Ureter (tissue), 1 donor: ENCODE measurements at regions not wholly inside any gene's neighbourhood (a gene's known extent, or its start where the extent isn't known, plus 50 kb on each side); places are given as distances from the start of the nearest gene placed in this dataset.
A peak's percentile ranks its signal among the peaks of the same experiment; 100 is the strongest.
"Not testable (repeated sequence)": the region's sequence is repeated elsewhere in the genome, so short reads cannot be mapped to it uniquely, and the experiment has no call there.

Source experiments
- DNase-seq: peaks from one replicate; pipeline ENCODE4 v3.0.0-alpha.2; 2020; ENCODE audit warnings: low spot score
- donor health status: DM: yes; HTN: yes; CAD: no.

DNA sequence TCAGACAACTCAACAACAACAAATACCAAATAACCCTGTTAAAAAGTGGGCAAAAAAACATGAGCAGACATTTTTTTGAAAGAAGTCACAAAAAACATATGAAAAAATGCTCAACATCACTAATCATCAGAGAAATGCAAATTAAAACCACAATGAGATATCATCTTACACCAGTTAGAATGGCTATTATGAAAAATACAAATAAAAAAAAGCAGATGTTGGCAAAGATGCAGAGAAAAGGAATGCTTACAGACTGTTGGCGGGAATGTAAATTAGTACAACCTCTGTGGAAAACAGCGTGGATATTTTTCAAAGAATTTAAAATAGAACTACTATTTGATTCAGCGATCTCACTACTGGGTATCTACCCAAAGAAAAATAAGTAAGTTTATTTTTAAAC lies 114.0 kb downstream of the SLC38A4 start:
- no peak for DNase-seq

DNA sequence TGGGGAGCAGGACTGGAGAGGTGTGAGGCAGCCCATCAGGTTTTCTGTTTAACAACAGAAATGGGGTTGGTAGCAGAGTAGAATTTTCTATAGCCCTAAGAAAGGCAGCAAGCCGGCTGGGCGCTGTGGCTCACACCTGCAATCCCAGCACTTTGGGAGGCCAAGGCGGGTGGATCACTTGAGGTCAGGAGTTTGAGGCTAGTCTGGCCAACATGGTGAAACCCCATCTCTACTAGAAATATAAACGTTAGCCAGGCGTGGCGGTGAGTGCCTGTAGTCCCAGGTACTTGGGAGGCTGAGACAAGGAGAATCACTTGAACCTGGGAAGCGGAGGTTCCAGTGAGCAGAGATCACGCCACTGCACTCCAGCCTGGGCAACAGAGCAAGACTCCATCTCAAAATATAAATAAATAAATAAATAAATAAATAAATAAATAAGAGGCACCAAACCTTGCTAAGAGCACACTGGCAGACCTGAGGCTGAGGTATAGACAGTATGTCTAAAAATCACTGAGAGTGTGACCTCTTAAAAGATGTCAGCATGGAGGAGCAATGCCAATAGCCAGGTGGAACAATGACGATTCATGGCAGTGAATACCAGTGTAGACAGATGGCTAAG lies 115.6 kb downstream of the SLC38A4 start:
- no peak for DNase-seq

DNA sequence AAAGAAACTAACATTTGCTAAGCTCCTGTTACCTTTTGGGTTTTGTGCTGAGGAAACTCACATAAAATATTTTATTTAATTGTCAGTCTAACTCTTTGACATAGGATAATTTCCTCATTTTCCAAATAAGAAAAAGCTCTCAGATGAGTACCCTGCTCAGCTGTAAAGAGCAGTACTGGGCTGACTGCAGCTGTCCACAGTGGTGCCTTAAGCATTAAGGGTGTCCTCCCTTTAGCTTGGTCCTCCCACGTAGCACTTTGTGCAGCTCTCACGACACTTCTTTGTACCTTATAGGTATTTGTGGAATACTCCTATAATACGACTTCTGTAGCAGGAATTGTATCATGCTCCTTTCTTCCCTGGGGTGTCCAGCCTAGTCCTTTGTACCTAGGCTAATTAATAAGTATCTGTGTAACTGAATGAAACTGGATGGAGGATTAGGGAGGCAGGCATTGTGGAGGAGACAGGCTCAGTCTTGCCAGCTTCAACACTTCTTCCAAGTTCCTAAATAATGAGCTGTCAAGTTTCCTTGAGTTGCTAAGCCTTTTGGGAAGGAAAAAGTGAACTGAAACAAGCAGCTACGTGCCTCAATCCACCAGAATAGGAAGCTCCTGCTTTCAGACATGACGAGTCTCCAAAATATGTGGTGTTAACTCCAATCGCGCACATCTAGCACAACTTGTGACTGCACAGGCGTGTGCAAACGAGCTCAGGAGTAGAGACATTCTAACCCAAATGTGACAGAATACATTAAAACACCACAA lies 123.0 kb downstream of the SLC38A4 start:
- DNase-seq: peak; percentile 63

DNA sequence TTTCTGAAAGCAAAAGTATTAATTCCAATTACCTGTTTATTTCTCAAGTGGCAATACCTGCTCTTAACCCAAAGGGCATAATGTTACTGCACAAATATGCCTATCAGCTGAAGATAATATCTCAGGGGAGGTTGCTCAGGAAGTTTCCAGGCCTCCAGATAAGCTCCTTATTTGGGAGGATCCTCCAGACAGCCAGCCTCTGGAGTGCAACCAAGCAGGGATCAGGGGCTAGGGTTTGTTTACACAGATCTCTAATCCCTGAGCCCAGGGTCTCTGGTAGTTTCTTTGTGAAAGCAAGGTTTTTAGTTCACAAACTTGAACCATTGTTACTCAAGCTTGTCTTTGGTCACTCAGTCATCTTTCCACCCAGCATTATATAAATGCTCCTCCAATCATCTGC lies 124.4 kb downstream of the SLC38A4 start:
- DNase-seq: no peak

DNA sequence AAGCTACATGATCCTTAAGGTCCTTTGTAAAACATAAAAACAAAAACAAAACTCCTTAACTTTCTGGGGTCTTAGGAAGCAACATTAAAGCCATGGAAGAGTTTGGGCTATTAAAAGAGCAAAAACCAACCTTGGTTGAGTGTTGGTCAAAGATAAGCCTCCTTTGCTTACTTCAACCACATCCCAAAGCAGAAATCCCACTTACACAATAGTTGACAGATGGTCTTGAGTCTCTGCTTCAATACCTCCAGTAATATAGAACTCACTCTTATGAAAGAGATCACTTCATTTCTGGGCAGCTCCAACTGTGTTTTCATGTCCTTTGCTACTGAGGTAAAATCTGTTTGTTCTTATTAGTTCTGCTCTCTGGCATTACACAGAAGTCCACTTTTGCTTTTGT lies 125.8 kb downstream of the SLC38A4 start:
- no peak for DNase-seq

DNA sequence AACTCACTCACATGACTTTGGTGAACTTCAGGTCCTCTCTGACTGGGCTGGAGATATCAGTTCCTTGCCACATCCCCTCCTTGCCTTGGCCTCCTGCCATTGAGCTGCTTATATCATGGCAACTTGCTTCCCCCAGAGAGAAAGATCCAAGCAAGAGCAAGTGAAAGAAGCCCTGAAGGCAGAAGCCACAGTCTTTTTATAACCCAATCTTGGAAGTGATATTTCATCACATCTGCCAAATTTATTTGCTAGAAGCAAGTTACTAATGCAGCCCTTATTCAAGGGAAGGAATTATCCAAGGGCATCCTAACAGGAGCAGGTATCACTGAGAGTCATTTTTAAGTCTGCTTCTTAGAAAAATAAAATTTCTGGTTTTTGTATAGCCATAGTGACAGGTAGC lies 127.8 kb downstream of the SLC38A4 start:
- DNase-seq: no peak

DNA sequence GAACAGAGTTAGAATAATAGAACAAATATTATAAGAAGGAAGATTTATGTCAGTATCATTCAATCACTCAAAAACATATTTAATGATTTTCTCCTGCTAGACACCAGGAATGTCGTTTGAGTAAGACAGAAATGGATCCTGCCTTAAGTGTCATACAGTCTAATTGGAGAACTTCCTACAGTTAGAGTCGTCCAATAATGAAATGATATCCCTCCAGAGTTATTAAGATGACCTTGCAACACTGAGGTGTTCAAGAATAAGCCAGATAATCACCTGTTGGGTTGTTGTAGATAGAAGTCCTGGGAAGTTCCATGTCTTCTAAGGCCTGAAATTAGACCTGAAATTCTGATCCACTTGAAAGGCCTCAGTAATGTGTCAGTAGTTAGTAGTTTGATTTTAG lies 132.3 kb downstream of the SLC38A4 start:
- DNase-seq: no peak

DNA sequence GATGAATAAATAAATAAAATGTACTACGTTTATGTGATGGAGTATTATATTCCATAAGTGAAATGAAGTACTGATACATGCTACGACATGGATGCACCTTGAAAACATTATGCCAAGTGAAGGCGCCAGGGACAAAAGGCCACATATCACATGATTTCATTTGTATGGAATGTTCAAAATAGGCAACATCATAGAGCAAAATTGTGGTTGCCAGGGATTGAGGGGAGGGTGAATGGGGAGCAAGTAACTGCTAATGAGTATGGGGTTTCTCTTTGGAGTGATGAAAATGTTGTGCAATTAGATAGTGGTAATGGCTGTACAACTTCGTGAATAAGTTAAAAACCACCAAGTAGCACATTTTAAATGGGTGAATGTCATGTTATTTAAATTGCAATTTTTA lies 132.8 kb downstream of the SLC38A4 start:
- DNase-seq: no peak

DNA sequence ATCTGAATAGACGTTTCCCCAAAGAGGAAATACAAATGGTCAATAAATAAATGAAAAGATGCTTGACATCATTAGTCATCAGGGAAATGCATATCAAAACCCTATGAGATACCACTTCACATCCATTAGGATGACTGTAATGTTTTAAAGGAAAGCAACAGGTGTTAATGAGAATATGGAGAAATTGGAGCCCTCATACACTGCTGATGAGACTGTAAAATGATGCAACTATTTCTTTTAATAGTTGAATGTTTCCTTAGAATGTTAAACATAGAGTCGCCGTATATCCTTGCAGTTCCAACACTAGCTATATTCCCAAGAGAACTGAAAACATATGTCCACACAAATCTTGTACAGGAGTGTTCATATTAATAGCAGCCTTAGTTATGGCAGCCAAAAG lies 133.2 kb downstream of the SLC38A4 start:
- DNase-seq: no peak

DNA sequence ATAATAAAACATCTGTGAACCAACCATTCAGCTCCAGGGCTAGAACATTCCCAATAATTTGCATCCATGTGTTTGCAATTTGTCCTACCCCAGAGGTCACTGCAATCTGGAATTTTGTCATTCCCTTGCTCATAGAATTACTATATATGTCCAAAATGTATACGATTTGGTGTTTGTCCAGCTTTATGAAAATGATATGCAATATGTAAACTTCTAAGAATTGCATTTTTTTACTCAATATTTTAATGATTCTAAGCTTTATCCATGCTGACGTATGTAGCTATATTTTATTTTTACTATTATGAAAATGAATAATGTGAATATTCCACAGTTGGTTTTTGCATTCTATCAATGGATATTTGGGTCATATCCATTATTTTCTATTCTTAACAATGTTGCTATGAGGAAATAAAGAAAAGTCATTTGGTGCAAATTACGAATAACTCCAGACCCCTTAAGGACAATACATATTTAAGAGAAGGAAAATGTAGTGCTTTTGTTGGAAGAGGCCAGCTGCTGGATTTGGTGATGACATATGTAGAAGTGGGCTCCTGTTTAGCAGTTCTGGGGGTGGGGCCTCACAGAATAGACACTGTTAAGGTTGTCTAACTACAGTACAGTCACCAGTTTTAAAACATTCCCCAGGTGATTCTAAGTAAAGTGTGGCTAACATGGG lies 139.4 kb downstream of the SLC38A4 start:
- no peak for DNase-seq

DNA sequence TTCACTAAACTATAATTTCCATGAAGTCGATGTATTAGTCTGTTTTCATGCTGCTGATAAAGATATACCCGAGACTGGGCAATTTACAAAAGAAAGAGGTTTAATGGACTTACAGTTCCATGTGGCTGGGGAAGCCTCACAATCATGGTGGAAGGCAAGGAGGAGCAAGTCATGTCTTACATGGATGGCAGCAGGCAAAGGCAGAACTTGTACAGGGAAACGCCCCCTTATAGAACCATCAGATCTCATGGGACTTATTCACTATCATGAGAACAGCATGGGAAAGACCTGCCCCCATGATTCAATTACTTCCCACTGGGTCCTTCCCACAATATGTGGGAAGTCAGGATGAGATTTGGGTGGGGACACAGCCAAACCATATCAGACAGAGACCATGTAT lies 141.6 kb downstream of the SLC38A4 start:
- DNase-seq: not testable (repeated sequence)

DNA sequence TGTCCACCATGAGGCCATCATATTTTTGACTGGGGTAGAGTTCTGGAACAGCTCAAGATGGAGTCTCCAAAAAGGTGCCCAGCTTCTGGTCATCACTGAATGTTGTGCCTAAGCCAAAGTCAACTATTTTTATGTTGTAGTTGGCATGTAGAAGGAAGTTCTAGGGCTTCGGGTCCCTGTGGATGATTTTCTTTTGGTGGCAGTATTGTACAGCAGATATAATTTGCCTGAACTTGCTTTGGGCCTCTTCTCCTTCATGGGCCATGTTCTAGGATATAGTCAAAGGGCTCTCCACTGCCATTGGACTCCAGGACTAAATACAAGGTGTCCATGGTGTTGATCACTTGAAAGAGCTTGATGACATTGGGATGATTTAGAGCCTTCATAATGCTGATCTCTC lies 143.6 kb downstream of the SLC38A4 start:
- DNase-seq: no peak

DNA sequence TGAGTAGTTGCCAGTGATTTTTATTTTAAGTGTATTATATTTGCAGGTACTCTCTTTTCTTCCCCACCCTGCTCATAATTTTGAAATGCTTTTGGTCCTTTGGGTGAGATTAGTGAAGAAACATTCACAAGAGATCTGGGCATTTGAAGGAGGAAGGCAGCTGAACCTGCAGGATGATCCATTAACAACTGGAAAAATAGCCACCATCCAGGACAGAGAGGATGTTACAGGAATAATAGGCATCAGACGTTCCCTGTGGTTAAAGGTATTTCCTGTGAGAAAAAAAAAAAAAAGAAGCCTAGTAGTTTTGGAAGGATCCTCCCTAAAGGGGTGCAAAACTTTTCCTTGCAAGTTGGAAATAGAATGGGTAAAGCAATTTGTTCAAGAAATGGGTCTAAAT lies 145.3 kb downstream of the SLC38A4 start:
- DNase-seq: no peak

DNA sequence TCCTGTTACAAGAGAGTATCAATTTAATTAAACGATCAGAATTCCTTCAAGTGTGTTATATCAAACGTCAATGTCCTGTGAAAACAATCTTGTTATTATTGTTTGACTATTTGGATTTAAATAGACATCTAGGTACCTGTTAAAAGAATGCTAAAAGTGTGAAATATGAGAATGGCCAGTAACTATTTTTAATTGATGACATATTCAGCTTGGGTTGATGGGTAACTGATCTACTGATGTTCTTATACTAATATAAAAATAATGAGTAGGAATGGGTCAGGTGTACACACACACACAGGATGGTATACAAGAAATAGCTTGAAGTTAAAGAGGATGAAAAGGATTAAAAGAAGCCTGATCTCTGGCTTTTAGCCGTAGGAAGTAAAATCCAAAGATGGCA lies 146.0 kb downstream of the SLC38A4 start:
- DNase-seq: no peak

DNA sequence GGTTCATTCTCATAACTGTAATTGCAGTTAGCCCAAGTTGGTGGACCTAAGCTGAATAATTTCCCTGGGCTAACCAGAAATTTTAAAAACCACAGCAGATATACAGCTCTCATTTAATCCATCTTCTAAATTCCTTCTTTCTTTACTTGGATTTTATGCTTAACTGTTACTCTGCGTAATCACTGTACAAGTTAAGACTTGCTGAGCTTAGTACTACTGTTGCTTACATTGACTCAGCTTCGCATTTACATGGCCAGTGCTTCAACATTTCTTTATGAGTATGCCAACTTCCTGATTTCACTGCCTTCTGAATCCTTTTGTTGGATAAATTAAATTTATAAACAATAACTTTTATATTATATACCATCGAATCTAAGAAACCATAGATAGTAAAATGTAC lies 147.4 kb downstream of the SLC38A4 start:
- DNase-seq: no peak

DNA sequence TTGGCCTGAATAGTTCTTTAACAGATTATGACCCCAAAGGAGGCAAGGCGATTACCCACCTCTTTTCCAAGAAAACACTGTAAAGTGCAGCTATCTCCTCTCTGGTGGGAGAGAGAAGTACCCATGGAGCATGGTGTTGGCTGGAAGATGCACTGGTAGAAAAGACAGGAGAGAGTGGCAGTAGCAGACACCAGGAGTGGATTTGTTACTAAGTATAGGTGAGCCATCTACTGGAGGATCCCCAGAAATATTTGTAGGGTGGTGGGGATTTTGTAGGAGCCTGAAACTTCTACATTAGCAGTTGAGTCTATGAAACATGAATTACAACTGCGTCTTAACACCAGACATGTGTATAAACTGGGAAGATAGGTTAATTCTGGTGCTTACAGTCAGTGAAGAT lies 148.0 kb downstream of the SLC38A4 start:
- no peak for DNase-seq

DNA sequence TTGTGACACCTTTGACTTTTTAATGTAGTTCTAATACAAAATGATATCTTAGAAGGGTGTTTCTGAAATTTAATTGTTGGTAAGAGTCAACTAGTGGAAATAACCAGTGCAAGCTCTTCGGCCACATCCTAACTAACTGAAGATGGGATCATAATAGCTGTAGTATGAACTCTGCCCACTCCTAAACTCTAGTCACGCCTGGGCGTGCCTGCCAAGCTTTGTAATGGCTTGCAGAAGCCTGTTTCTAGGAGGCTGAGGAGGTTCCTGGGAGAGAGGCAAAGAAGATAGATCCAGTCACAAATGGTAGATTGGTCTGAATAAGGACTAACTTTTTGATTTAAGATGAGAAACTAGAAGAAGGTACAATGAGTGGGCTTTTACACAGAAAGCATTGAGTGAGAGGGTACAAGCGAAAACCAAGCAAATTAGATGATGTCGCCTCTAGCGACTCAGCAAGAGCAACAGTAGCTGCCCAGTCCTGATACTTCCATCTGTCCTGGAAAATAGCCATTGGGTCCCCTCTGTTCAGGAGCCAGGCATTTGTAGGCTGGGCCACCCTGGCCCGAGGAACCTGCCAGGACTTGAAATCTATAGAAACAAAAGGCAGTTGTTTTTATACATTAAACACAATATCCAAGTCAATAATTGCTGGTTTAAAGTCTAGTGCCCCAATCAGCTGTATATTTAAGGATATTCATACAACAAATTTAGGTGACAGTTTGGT lies 148.8 kb downstream of the SLC38A4 start:
- DNase-seq: no peak

DNA sequence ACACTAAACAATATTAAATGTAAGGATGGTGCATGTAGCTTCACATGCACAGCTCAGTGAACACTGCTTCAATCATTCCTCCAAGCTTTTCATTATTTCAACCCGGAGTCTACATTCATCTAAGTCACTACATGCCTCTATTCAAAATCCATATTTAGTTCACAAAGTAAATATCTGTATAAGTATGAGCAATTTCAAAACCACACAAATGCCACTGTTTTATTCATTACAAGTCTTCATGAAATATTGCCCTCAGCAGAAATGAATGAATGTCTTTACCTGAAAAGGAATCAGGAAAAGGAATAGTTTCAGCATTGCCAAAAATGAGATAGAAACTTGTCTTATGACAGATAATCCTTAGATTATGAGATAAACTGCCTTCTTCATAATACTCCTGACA lies 149.4 kb downstream of the SLC38A4 start:
- no peak for DNase-seq

DNA sequence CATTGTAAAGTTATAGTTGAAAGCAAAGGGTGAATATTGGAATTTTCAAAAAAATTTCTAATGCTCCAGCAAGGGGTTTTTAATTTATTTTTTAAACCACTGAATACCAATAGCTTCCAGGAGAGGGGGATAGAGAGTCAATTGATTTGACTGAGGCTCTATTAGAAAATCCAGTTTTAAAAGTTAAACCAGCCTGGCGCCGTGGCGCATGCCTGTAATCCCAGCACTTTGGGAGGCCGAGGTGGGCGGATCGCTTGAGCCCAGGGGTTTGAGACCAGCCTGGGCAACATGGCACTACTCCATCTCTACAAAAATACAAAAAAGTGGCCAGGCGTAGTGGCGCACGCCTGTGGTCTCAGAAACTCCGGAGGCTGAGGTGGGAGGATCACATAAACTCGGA lies 150.1 kb downstream of the SLC38A4 start:
- DNase-seq: no peak

DNA sequence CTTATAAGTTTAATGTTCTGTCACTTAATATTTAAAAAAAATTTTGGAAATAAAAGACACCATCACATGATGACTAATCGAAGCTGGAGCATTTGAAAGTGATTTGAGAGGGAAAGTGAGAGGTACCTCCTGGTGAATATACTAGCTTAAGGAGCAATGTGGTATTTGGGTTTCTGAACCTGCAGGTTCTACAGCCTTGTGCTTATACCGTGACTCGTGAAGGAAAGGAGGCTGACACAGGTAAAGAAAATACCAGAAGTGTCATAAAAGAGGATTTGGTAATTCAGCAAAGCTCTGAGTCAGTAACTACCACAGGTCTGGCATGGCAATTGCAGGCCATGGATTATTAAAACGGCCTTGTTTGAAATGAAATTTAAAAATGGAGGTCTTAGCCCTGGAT lies 151.0 kb downstream of the SLC38A4 start:
- no peak for DNase-seq

DNA sequence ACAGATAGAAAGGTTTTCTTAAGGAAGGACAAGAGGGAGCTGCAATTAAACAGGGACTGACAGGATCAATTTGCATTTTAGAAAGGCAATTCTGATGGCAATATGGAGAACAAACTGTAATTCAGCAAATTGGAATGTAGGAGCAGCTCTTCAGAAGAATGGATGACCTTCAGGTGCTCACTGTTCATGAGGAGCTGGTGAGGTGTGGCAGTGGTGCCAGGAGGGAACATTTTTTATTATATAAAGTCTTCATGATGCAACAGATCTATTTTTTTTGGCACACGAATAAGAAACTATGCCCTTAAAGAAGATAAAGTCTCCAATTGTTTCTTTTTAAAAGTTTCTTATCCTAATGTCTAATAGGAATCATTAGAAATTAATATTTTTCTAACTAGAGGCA lies 151.7 kb downstream of the SLC38A4 start:
- no peak for DNase-seq

DNA sequence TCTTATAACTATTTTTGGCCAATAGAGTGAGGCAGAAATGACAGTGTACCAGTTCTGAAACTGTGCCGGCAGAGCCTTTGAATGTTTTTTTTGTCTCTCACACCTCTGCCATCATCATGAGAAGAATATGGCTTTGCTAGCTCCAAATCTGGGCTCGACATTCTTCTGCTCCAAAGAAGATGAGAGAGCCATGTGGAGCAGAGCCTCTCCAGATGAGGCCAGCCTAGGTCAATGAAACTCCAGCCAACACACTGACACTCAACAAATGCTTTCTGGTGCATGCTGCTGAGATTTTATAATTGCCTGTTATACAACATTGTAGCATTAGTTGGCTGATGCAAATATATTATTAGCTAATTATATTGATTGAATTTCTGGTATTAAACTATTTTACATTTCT lies 154.7 kb downstream of the SLC38A4 start:
- no peak for DNase-seq

DNA sequence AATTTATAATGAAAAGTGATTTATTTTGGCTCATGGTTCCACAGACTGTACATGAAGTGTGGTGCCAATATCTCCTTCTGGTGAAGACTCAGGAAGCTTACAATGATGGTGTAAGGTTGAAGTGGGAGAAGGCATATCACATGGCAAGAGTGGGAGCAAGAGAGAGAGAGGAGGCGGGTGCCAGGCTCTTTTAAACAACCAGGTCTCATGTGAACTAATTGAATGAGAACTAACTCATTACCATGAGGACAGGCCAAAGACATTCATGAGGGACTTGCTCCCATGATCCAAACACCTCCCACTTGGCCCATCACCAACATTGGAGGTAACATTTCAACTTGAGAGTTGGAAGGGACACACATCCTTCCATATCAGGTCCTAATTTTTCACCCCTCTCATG lies 155.2 kb downstream of the SLC38A4 start:
- no peak for DNase-seq
